ENCODE measurements at regions not wholly inside any gene's neighbourhood (a gene's known extent, or its start where the extent isn't known, plus 50 kb on each side); places are given as distances from the start of the nearest gene placed in this dataset.
A peak's percentile ranks its signal among the peaks of the same experiment; 100 is the strongest.

- TF ChIP-seq SKIL (IDR thresholded peaks at IDR 0.05; ENCODE audit: low read depth, poor library complexity, severe bottlenecking) (no peak), YY1 (IDR thresholded peaks at IDR 0.05; ENCODE audit: low read depth, low read length) (no peak)
These were observed 347.0 kb downstream of the DOK5 start (continued) for GRCh38 chr20:54822386-54822785.

- H4K20me1 ChIP-seq (ENCODE audit: control insufficient read depth, insufficient read depth), result no peaks in the 10 kb centered on the region
- H2AFZ ChIP-seq (ENCODE audit: control insufficient read depth, low read depth, low read length), result no peak overlapping the region
- POLR2A ChIA-PET, result no interaction called here
- no peak for ATAC-seq
- BruUV-seq (replicated peaks), result no TSS peak
- SMC1A ChIA-PET (ENCODE audit: uncharacterized antibody, unreplicated experiment), result interaction anchor here (0.6 kb wide), 1 partner anchor 1341 kb away, joined by 3 read pairs; no protein-coding TSS in a partner anchor
- in situ Hi-C loops (cut with MboI) (no loop called here), intact Hi-C loops (cut with micrococcal nuclease; ENCODE audit: unreplicated experiment) (no loop called here)
- no peaks in the 10 kb centered on the region for H3K79me2 ChIP-seq (ENCODE audit: control insufficient read depth, insufficient read depth, low read length)
- H3K9me3 ChIP-seq (replicated peaks; ENCODE audit: control insufficient read depth, insufficient read depth, low read length), result no peaks in the 10 kb centered on the region
- 0 out of 4 replicates have a peak, but pooled peaks of 1 of the 2 experiments have one; percentile 71 for TF ChIP-seq ETV6 (conservative IDR thresholded peaks at IDR 0.05 in 1 of 2, IDR thresholded peaks at IDR 0.05 in 1 of 2; ENCODE audit: borderline replicate concordance in 1 of 2, low read depth in 1 of 2)
- TF ChIP-seq RCOR1 (conservative IDR thresholded peaks at IDR 0.05; ENCODE audit: low read depth, low read length), result no peak
- 0 out of 2 replicates have a peak, but pooled peaks have one; percentile 65 for TF ChIP-seq NFXL1 (IDR thresholded peaks at IDR 0.05; ENCODE audit: borderline replicate concordance)
- H3K36me3 ChIP-seq (ENCODE audit: control insufficient read depth in 2 of 2, insufficient read depth in 2 of 2, low read length in 1 of 2), result no peaks in the 10 kb centered on the region
- RAD21 ChIA-PET (ENCODE audit: unreplicated experiment), result no interaction called here
- DNase-seq (ENCODE audit: low read depth, low spot score), result no peak
- H3K4me3 ChIP-seq, result no peak overlapping the region
- CTCF ChIA-PET, result interaction anchor here (0.6 kb wide), 1 partner anchor 67 kb away, joined by 3 read pairs; no protein-coding TSS in a partner anchor
- H3K27me3 ChIP-seq (replicated peaks in 1 of 2; ENCODE audit: control insufficient read depth in 2 of 2, insufficient read depth in 2 of 2, low read length in 1 of 2), result no peaks in the 10 kb centered on the region
- H3K27ac ChIP-seq (ENCODE audit: control insufficient read depth, insufficient read depth), result no peak overlapping the region
- H3K9ac ChIP-seq (ENCODE audit: control insufficient read depth, insufficient read depth, low read length), result no peak overlapping the region
- no peak overlapping the region for H3K4me2 ChIP-seq (ENCODE audit: control insufficient read depth, insufficient read depth)
- FAIRE-seq, result no peak
- H3K4me1 ChIP-seq (ENCODE audit: control insufficient read depth, insufficient read depth, low read length), result no peaks in the 10 kb centered on the region
These were observed 345.0 kb downstream of the DOK5 start for GRCh38 chr20:54820392-54820791.

Data from GM12878 (cell line).